HG03521 (cell line): ENCODE measurements at regions not wholly inside any gene's neighbourhood (a gene's known extent, or its start where the extent isn't known, plus 50 kb on each side); places are given as distances from the start of the nearest gene placed in this dataset.
"Not testable (repeated sequence)": the region's sequence is repeated elsewhere in the genome, so short reads cannot be mapped to it uniquely, and the experiment has no call there.

Experiments used
- ATAC-seq: cut with Tn5 transposase; IDR thresholded peaks from one replicate; pipeline ENCODE4 v1.9.1; 2021; ENCODE audit warnings: mild to moderate bottlenecking, moderate library complexity; ENCODE audit not compliant: unreplicated experiment

DNA sequence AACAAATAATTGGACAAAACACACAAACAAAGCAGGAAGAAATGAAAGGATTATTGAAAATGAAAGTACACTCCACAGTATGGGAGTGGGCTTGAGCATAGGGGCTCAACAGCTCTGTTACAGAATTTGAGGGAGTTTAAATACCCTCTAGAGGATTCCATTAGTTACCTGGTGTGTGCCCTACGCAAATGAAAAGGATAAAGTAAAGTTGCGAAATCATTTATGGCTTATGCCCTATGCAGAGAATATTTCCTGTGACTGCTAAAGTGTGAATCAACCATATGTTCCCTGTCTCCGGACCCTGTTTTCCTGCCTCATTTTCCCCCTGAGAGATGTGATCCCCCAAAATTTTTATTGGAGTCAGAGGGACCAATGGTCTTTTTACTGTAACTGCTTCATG is 634.6 kb upstream of the CNTNAP2 start:
- ATAC-seq, result no peak

DNA sequence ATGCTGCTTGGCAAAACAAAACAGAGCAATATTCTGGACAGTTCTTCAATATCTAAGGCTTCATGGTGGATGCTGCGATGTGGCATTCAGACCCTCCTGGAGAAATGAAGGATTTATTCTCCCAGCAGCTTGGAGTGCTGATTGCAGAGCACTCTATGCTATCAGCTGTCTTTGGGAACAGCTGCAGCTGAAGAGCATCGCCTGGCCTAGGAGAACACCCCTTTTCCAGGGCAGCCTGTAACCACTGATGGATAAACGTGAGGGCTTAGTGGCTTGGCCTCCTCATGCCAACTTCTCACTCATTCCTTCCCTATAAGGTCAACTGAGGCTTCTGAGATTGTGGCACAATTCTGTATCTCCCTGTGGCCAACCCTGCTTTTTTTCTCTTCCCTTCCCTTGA is 638.1 kb upstream of the CNTNAP2 start:
- ATAC-seq, result no peak

DNA sequence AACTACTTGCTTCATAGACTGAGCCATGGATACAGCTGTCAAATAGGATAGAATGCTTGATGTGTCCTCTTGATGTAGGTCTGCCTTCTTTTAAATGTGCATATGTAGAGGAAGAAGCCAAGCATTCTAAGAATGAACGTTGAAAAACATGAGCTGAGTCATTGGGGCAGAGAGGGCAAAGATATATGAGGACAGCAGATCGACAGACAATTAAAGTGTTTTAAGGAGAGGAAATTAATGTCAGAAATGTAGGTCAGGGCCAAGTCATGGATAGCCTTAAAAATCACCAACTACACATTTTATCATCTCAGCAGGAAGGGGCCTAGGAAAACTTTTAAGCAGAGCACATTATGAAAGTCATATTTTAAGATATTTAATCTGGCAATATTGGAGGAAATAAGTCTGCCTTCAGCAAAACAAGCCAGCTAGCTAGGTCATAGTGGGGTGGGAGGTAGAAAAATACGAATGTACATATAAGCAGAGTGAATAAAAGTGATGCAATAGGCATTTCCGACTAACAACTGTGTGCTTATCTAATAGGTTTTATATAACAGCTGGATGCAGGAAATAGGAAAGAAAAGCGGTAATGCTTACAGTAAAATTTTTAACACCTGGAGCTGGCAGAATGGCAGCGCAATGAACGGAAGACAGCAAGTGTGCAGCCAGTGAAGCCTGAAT is 638.3 kb upstream of the TPK1 start:
- no peak for ATAC-seq

- no peak for ATAC-seq
These were observed 636.0 kb upstream of the TPK1 start for GRCh38 chr7:145471883-145472282.

- ATAC-seq, result no peak
These were observed 628.4 kb upstream of the TPK1 start for GRCh38 chr7:145464287-145464686.

- ATAC-seq, result no peak
These were observed 626.6 kb upstream of the TPK1 start for GRCh38 chr7:145462463-145462862.

- ATAC-seq, result no peak
These were observed 599.0 kb upstream of the TPK1 start for GRCh38 chr7:145434811-145435210.

- no peak for ATAC-seq
These were observed 596.0 kb upstream of the TPK1 start for GRCh38 chr7:145431834-145432233.

DNA sequence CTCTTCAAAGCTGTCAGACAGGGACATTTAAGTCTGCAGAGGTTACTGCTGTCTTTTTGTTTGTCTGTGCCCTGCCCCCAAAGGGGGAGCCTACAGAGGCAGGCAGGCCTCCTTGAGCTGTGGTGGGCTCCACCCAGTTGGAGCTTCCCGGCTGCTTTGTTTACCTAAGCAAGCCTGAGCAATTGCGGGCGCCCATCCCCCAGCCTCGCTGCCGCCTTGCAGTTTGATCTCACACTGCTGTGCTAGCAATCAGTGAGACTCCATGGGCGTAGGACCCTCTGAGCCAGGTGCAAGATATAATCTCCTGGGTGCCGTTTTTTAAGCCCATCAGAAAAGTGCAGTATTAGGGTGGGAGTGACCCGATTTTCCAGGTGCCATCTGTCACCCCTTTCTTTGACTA is 582.6 kb upstream of the TPK1 start:
- ATAC-seq, result not testable (repeated sequence)

GRCh38 chr7:145411066-145411465 is 575.2 kb upstream of the TPK1 start:
- ATAC-seq, result no peak

- no peak for ATAC-seq
These were observed 562.9 kb upstream of the TPK1 start for GRCh38 chr7:145398758-145399157.

DNA sequence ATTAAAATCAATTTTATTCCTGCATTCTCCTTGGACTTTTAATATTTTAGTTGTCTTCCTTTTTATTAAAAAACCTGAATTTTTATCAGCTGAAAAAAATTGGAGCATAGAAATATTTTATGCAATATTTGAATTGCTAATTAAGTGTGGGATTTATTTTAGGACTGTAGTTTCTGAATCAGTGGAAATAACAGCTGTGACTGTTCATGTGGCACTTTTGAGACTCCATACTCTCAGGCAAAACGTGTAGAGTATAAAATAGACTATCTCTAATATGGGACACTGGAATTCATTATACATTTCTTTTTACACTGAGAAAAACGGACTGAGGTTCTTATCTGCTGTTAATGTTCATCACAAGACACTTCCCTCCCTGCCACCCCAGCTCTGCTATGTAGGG is 558.3 kb upstream of the TPK1 start:
- no peak for ATAC-seq

GRCh38 chr7:145382762-145383161 is 546.9 kb upstream of the TPK1 start:
- no peak for ATAC-seq

DNA sequence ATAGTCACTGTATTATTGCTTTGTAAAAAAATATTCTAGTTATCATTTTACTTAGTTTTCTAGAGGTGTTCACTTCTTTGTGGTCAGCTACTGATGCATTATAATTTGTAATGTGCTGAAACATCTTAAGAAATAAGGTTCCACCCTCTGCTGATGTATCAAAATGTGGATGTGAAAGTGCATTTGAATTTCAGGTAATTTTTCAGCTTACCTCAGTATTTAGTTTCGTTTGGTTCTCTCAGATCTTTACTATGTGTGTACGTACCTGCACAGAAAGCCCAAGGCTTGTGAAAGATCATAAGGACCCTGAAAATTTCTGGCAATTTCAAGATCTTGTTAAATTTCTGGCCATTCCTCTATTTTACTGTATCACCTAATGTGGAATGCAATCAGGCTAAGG is 542.3 kb upstream of the TPK1 start:
- no peak for ATAC-seq

DNA sequence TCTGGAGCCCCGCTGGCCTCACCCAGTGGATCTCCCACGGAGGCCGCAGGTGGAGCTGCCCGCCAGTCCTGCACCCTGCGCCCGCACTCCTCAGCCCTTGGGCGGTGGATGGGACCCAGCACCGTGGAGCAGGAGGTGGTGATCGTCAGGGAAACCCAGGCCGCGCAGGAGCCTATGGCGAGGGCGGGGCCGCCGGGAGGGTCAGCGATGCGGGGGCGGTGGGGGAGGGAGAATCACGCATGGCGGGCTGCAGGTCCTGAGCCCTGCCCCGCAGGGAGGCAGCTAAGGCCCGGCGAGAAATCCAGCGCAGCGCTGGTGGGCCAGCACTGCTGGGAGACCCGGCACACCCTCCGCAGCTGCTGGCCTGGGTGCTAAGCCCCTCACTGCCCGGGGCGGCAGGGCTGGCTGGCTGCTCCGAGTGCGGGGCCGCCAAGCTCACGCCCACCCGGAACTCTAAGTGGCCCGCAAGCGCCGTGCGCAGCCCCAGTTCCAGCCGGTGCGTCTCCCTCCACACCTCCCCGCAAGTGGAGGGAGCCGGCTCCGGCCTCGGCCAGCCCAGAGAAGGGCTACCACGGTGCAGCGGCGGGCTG is 524.8 kb upstream of the TPK1 start:
- ATAC-seq, result no peak

DNA sequence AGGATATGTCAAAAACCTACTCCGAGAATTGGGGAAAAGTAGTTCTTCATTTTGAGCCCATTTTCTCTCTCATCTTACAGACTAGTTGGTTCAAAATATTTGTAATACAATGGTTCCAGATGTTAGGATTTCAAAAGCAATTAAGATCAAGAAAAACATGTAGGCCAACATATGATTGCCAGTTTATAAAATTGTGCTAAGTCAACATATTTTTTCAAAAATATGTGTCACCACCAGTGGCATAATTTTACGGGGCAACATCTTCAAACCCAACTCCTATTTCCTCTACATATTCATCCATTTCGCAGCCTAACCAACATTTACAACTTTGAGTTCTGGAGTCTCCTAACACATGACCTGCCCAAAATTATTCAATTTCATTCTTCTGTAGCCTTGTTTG is 514.5 kb upstream of the TPK1 start:
- no peak for ATAC-seq

DNA sequence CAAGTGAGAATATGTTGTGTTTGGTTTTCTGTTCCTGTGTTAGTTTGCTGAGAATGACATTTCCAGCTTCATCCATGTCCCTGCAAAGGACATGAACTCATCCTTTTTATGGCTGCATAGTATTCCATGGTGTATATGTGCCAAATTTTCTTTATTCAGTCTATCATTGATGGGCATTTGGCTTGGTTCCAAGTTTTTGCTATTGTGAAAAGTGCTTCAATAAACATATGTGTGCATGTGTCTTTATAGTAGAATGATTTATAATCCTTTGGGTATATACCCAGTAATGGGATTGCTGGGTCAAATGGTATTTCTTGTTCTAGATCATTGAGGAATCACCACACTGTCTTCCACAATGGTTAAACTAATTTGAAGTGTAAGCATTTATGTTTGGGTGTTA is 513.6 kb upstream of the TPK1 start:
- ATAC-seq, result not testable (repeated sequence)

GRCh38 chr7:145347271-145347670 is 511.4 kb upstream of the TPK1 start:
- no peak for ATAC-seq

DNA sequence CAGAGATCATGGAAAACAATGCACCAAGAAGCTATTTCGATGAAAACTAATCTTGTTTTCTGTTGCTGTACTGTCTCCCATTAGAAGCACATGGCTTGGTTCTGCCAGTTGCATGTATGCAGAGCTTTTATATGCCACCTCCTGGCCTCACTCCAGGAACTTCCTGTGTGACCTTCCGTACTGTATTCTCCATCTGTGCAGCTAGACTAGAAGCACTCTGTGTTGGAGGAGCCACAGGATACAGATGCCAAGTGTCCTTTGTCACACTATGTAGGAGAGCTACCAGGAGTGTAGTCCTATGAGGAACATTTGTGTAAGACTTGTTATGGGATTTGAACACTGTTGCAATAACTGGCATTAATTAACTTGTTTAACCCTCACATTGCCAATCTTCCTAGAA is 503.5 kb upstream of the TPK1 start:
- no peak for ATAC-seq

DNA sequence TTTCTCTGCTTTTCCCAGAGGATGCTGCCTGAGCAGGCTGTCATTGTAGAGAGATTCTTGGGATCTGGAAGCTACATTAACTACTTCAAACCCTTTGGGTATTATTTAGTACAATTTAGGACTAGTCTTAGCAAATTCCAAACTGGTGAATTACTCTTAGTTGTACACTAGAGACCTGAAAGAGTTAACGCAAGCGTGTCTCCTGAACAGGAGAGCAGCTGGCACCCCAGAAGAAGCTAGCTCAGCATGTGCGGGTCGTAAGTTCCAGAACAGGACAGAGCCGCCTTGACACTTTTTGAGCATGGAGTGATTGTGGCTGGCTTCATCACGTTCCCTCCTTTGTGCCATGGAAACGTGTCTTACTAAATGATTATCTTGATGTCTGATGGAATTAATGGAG is 495.7 kb upstream of the TPK1 start:
- no peak for ATAC-seq

DNA sequence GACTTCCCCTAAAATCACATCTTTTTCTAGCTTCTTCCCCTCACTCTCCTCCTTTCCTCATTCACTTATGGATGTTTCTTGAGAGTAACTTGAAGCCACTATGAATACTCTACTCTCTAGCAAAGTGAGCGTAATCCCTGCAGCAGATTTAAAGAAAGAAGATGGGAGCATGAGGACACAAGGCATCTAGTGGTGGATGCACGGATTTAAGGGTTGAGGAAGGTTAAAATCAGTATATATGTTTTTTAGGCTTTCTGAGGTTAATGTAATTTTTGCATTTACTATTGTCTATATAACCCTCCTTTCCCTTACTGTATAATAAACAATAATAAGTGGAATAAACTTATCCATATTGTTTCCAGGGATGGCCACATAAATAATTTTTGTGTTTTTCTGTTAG is 495.2 kb upstream of the TPK1 start:
- no peak for ATAC-seq

GRCh38 chr7:145327646-145328045 is 491.8 kb upstream of the TPK1 start:
- no peak for ATAC-seq

DNA sequence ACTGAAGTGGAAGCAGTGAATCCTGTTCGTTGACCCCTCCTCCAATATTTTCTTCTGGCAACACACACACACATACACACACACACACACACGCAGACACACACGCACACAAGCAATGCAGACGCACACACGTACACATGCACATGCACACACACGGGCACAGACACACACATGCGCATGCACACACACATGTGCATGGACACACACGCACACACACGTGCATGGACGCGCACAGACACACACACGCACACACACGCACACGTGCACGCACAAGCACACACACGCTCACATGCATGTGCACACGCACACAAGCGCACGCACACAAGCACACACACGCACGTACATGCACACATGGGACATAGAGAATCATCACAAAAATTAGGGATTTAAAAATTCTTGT is 488.2 kb upstream of the TPK1 start:
- no peak for ATAC-seq
